Stimulated activated CD4-positive, alpha-beta T cell treated with anti-CD3 and anti-CD28 coated beads, Interleukin-15, amount 100 ng/mL, for 48 hours (primary cell): ENCODE measurements at regions not wholly inside any gene's neighbourhood (a gene's known extent, or its start where the extent isn't known, plus 50 kb on each side); places are given as distances from the start of the nearest gene placed in this dataset.
A peak's percentile ranks its signal among the peaks of the same experiment; 100 is the strongest.
"Not testable (repeated sequence)": the region's sequence is repeated elsewhere in the genome, so short reads cannot be mapped to it uniquely, and the experiment has no call there.

Source experiments
- DNase-seq, 2 donors: peaks; one replicate each; pipeline ENCODE4 v3.0.0-alpha.2; 2020; ENCODE audit warnings: low read depth in 2 of 2

DNA sequence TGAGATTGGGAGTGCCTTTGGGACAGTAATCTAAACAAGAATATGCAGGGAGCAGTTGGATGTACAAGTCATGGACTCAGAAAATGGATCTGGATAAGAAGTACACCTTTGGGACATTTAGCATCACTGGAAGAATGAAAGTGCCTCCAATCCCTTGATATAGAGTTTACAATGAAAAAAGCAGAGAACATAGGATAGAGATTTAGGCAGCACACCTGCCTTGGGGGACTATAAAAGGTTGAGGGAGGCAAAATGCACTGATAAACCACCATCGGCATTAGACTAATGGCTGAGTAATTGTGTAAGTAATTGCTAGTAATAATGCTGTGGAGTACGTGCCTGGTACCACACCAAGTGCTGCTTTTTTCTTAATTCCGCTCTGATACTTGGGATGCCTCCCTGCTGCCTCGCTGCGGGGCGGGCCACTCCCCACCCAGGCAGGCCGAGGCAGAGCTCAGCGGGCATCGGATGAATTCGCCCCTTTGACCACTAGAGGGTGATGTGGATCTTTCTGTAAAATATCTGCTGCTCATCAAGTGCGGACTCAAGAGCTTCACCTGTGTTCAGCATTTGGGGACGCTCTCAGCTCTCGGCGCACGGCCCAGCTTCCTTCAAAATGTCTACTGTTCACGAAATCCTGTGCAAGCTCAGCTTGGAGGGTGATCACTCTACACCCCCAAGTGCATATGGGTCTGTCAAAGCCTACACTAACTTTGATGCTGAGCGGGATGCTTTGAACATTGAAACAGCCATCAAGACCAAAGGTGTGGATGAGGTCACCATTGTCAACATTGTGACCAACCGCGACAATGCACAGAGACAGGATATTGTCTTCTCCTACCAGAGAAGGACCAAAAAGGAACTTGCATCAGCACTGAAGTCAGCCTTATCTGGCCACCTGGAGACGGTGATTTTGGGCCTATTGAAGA, 99.9 kb downstream of the ANKRD18B start:
- peak; percentile 40 to 54 for DNase-seq

DNA sequence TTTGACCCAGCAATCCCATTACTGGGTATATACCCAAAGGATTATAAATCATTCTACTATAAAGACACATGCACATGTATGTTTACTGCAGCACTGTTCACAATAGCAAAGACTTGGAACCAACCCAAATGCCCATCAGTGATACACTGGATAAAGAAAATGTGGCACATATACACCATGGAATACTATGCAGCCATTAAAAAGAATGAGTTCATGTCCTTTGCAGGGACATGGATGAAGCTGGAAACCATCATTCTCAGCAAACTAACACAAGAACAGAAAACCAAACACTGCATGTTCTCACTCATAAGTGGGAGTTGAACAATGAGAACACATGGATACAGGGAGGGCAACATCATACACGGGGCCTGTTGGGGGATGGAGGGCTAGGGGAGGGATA, 104.3 kb downstream of the ANKRD18B start:
- DNase-seq = not testable (repeated sequence)

DNA sequence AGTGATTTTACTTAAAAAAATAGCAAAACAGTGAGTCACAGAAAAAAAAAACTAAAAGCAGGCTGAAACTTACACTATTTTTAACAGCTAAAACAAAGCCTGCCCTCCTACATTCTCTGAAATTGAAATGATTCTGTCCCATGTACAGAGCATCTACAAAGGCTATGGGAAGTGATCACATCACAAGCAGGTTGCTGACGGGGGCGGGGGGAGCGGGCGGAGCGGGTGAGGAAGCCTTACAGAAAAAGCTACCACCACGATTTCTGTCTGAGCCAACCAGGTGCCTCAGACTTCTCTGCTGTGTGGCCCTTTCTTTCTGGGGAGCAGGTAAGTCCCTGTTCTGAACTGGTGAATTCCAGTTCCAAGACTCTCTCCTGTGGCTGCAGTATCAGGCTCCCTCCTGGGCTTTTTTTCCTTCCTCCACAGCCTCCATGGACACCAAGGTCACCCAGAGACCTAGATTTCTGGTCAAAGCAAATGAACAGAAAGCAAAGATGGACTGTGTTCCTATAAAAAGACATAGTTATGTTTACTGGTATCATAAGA, 104.9 kb downstream of the ANKRD18B start:
- peak in 1 of 2 donors; percentile 7 for DNase-seq

DNA sequence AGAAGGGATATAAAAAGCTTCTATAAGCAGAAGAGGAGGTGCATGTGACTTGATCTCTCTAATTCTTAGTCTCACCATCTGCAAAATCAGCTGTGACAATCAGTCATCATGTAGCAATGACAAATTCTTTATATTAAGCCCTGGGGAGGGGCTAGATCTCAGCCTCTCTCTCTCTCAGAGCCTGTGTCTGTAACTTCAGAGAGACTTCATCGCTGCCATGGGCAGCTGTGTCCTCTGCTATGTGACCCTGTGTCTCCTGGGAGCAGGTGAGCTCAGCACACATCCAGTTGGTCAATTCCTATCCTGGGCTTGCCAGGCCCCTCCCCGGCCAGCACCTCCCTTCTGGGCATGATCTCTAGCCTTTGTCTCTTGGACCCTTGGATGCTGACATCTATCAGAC, 109.6 kb downstream of the ANKRD18B start:
- no peak for DNase-seq

DNA sequence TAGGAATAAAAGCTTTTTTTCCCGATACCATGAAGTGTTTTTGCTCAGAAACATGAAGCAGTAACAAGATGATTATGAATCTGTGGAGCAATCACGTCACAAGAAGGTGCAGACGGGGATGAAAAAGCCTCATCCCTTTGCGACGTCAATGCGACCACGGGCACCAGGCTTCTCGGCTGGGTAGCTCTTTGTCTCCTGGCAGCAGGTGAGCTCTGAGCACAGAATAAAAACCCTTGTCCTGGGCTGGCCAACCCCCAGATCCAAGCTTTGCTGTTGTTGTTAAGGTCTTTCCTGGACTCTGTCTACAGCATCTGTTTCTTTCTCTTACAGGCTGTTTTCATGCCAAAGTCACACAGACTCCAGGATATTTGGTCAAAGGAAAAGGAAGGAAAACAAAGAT, 113.8 kb downstream of the ANKRD18B start:
- no peak for DNase-seq

DNA sequence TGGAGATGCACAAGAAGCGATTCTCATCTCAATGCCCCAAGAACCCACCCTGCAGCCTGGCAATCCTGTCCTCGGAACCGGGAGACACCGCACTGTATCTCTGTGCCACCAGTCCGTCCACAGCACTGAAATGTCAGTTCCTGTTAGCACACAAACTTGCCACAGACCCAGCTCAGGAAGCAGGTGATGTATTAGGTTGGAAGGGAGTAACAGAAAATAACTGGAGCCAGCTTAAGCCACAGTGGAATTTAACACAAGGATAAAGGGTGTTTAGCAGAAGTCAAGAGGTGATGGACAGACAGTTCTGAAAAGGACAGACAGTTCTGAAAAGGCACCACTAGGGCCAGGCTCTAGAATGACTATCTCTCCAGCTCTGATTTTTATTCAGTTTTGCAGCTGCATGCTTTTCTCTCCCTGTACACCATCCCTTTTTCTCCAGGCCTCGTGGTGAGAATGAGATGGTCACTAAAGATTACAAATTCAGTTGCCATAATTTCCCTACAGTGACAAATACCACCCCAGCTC, 114.4 kb downstream of the ANKRD18B start:
- no peak for DNase-seq

DNA sequence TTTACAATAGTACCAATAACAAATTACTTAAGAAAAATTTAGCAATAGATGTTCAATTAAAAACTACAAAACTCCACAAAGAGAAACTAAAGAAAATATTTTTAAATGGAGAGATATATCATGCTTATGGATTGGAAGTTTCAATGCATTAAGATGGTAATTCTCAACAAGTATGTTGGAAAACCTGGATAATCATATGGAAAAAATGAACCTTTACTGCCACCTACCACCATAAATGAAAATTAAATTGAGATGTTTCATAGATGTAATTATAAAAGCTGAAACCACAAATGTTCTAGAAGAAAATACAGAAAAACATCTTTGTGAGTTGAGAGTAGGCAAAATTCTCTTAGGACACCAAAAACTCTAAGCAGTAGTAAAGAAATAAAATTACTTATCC, 121.7 kb downstream of the ANKRD18B start:
- no peak for DNase-seq

DNA sequence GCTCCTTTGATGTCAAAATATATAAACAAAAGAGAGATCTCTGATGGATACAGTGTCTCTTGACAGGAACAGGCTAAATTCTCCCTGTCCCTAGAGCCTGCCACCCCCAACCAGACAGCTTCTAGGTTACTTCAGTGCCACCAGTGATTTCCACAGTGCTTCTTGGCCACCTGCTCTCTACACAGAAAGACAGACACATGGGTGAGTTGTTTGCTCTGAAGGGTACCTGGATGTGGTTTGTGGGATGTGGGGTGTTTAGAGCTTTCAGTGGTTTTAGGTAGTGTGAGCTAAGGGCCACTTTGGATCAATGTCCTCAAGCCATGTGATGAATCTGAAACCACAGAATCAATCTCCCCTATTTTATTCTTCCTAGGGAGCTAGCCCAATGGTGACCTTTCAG, 125.4 kb downstream of the ANKRD18B start:
- DNase-seq = no peak

DNA sequence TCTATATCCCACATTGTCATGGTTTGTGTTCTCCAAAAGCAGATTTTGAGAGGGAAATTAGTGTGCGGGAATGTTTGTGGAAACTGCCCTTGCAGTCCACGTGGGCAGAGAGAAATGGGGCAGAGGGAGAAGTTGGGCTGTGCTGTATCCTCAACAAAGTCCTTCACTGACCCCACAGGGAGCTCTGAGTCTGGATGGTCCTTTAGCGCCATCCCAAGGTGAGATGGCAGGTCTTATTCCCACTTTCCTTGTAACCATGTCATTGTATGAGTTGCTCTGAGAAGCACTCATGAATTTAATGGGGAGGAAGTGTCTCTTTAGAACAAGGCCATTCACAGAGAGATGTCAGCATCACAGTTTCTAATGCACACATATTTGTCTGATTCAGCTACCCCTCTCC, 127.1 kb downstream of the ANKRD18B start:
- no peak for DNase-seq

DNA sequence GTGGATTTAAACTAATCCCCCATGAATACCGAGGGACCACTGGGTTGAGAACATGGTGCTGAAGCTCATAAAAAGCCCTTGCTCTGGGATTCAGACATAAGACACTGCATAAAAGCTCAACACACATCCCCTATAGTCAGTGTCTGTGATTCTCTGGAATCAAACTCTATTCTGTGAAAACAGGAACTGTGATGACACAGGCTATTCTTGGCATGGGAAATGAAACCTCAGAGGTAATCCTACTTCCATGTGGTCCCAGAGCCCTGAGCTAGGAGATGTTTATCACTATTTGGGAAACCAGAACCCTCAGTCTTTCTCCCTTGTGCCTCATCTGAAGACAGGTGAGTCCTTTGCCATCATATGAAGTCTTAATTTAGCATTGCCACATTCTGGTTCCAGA, 135.4 kb upstream of the PRSS3 start:
- no peak for DNase-seq

DNA sequence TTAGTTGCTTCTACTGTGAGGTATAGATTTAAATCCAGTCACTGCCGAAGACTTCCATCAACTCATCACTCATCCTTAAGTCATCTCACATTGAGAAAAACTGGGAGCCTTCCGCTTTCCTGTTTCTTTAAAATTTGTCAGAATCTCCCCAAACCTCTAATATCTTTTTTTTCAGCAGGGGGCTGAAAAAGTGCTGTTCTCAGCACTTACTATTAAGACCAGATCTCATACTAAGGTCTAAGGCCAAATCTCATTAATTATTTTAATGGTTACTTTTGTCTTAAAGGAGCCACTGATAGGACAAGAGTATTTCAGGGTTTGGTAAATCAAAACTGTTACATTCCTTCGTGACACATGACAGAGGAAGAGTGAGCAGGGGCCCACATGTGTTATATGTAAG, 134.6 kb upstream of the PRSS3 start:
- DNase-seq = no peak

DNA sequence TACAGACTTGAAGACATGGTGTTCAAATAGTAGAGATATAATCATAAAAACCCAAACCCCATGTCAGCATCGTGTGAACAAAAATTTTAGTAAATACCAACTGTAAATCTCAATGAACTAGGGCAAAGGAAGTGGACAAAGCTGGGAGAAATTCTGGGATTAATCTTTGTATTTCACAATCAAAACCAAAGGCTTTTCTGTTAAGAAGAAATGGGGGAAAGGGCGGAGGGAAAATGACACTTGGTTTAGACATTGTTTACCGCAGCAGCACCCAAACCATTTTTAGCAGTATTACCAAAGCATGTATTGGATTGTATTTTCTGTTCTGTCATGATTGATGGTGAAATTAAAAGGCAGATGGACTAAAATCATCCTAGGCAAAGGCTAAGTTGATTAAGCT, 134.2 kb upstream of the PRSS3 start:
- DNase-seq = no peak

DNA sequence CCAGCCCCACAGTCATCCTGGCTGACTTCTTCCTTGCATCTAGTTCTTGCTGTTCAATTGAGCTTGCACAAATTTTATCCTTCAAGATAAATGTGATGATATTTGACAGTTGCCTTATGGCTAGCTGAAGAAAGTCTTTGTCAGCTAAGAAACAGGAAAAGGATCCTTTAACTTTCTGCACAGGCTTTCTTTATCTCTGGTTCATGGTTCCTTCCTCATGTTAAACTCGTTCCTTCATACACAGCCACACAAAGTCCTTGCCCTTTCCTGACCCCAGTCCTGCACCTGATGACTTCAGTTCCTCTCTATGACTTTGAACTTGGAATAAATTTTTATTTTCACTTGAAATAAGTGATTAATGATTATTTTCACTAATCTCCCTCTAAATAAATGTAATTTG, 132.5 kb upstream of the PRSS3 start:
- no peak for DNase-seq

DNA sequence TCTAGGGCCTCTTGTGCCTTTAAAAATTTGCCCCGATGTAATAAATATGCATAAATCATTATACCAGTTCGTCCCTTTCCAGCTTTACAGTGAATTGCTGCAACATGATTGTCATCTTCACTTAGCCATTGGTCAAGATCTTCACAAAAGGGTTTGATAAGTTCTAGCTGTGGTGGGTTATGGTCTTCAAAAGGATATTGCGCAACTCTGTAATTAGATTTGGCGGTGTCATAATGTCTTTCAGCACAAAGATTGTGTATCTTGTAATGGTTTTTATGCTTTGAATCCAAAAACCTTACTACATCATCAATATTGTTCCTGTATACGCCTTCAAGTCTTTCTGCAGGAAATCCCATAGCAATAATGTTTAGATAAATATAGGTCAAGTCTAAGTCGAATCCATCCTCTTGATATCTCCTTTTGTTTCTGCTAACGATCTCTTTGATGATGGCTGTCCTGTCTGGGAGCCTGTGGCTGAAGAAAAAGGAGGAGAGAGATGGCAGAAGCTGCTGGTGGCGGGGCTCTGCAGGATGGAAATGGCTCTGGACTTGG, 119.1 kb upstream of the PRSS3 start:
- not testable (repeated sequence) for DNase-seq

DNA sequence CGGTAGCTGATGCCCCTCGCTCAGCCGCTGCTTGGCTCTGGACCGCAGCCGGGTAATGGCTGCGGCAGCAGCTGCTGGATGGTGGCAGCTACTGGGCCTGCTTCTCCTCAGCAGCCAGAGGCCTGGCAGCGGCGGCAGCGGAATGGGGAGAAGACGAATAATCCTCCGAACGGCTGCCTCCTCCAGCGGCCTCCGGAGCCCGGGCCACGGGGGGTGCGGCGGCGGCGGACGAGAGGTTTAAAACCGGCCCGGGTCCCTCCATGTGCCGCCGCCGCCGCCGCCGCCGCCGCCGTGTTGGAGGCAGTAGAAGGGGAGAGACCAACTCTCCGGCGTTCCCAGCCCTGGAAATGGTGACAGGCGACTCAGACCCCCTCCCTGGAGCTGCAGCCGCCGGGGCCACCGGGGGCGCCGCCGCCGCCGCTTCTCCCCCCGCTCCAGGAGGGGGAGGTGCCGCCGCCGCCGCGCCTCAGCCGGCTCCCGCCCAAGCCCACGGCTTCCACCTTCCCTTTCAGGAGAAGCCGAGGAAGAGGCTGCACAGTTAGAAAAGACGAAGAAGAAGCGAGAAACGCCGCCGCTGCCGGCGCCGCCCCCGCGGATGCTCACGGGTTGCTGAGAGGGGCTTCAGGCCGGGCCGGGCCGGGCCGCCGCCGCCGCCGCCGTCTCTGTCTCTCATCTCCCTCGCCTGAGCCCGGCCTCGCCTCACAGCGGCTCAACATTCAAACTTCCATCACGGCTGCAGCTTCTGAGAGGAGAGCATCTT, 118.4 kb upstream of the PRSS3 start:
- peak in 1 of 2 donors; percentile 14 for DNase-seq

DNA sequence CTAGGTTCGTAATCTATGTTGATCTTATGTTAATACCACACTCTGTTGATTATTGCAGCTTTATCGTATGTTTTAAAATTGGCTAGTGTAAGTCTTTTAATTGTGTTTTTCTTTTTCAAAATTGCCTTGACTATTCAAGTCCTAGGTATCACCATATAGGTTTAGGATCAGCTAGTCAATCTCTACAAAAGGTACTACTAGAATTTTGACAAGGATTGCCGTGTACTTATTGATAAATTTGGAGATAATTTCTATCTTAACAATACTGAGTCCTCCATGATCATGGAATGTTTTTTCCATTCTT, 117.9 kb upstream of the PRSS3 start:
- no peak for DNase-seq

DNA sequence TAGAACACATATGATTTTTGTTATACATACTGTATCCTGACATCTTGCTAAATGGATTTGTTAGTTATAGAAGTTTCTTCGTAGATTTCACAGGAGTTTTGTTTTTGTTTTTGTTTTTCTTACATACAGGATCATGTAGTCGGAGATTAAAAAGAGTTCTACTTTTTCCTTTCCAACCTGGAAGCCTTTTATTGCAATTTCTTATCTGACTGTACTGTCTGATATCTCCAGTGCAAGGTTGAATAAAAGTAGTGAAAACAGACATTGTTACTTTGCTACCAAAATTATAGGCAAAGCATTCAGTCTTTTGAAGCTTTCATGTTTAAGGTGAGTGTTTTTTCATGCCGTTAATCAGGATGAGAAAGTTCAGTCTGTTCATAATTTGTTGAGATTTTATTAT, 117.4 kb upstream of the PRSS3 start:
- DNase-seq = no peak

DNA sequence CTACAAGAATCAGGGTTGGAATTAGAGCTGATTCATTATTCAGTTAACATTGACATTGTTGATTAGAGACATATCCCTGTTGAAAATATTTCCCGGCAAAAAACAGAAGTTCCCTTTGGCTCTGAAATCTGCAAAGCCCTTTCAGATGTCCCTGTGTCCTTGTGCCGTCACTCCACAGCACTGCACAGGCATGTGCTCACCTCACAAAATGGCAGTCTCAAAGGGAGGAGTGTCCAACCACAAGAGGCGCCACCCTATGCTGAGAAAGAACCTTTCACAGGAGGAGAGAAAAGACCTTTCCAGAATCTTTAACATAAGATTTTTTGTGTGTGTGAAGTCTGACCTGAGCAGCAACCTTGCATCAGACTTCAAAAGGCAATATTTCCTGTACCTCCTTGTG, 112.8 kb upstream of the PRSS3 start:
- no peak for DNase-seq

DNA sequence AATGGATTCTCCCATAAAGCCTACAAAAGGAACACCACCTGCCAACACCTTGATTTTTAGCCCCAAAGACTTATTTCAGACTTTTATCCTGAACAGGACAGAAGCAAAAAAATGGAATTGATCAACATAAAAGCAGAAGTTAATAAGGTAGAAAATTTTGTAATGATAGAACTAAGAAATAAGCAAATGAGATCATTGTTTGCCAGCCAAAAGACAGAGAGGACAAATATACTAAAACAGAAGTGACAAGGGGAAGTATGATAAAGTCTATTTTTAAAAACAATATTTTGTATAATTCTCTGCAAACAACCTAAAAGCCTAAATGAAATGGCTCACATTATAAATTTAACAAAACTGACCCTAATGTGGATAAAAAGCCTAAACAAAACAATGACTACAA, 110.5 kb upstream of the PRSS3 start:
- no peak for DNase-seq

DNA sequence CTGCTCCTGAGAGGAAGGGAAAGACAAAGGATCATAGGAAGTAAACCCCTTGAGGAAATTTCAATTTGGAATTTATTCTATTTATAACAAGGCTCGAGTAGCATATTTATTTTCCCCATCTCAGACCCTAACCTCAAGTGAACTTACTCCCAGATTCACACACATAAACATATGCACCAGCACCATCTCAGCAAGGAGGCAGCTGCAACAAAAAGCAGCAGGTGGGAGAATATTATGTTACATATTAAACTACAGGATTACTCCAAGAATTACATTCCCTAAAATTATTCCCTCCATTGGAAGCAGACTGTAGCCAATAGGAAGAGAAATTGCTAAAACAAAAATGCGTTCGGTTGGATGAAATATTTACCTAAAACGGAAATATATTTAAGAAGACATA, 108.4 kb upstream of the PRSS3 start:
- DNase-seq = no peak

DNA sequence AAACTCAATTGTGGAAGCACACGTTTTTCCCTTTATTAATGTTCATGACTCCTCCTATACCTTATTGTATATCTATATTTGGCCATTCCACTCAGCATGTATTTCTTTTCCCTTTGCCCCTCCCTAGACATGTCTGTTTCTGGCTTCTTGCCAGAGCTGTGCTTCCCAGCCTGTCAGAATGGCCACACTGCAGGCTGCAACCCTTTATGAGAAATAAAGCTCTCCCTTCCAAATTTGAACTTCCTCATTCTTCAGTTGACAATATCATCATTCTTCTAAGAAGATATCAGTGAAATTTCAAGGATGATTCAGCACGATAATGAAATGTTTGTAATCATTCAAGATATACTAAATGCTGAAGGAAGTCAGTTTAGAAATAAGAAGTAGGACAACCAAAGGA, 107.6 kb upstream of the PRSS3 start:
- DNase-seq = no peak

DNA sequence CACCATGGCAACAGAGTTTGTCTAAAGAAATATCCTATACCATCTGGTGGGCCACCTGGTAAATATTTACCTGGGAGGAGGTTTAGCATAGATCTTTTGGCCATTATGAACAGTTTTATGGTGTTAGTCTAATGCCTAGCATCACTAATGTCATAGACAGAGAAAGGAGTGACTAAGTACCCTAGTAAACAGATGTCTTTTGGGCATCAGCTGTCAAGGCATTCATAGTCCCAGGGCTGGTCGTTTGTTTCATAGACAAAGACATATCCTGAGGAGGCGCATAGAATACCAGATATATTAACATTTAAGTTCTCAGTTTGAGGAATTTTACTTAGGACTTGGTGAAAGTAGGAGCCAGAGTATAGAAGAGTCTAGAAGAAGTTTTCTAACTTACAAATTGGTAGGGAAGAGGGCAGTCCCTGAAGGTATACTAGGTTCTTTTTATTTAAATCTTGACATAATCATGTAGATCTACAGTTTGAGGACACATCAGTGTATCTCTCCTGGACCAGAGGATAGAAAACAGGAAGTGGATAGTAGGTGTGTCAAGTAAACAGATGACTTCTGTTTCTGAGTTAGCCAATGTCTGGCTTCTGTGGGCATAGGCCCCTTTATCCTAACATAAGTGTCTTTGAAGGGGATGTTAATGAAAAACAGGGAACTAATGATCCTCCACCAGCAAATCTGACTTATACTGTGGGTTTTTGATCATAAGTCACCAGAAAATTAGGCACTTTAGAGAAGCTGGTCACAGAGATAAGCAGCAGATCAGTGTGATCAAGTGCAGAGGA, 105.0 kb upstream of the PRSS3 start:
- DNase-seq = no peak
